ENCODE measurements at regions not wholly inside any gene's neighbourhood (a gene's known extent, or its start where the extent isn't known, plus 50 kb on each side); places are given as distances from the start of the nearest gene placed in this dataset.

DNA sequence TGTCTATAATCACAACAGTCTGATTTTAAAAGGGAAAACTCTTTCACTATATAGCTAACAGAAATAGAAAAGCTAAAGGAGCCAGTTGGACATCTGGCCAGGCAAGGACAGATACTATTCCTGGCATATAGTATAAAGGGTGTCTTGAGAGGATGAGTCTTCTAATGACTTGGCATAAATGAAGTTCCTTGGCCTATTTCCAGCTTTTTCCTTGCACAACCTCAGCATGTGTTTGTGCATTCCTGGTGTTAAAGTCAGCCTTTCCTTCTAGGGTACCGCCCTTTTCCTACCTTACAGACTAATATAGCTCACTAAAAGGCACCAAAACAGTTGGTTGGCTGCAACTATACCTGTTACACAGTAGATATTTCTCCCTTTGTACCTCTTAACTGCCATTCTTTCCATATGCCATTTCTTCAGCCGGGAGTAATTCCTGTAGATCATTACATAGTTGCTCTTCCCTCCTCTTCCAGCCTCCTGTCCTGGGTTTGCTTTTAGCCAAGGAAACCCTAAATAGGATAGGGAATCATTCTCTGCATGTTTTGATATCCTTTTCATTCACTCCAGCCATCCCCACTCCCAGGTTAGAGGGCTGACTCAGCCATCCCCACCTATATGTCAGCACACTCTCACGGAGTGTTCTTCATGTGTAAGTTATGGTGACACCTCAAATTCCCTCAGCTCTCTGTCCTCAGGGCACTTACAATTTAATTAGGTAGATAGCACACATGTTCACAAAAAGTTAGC is 102.1 kb upstream of the MDFIC start:
- Mint-ChIP-seq H3K4me3 (no peak overlapping the region), H3K27me3 (peaks cover 8% of the 10 kb centered on the region), H3K27ac (no peak overlapping the region), H3K4me1 (ENCODE audit: low read depth) (peaks cover 1% of the 10 kb centered on the region), H3K9me3 (no peaks in the 10 kb centered on the region), H3K36me3 (ENCODE audit: low read depth) (no peaks in the 10 kb centered on the region)
- CTCF ChIA-PET: no interaction called here
- DNase-seq (no peak), ATAC-seq (ENCODE audit: poor library complexity) (no peak)
- POLR2A ChIA-PET: no interaction called here
- no peaks in the 10 kb centered on the region for H3K36me3 ChIP-seq (ENCODE audit: insufficient read depth, low read length)
- H3K4me3 ChIP-seq (ENCODE audit: low read length): no peak overlapping the region
- H3K27ac ChIP-seq (ENCODE audit: low read depth in 1 of 2, low read length in 2 of 2): no peak overlapping the region
- no peaks in the 10 kb centered on the region for H3K4me1 ChIP-seq (ENCODE audit: insufficient read depth, low read length)
- H3K9me3 ChIP-seq (ENCODE audit: control insufficient read depth in 1 of 2, insufficient read depth in 1 of 2, low read length in 2 of 2): peaks cover 0 to 3% of the 10 kb centered on the region in 2 experiments
- TF ChIP-seq, protein P1, sequence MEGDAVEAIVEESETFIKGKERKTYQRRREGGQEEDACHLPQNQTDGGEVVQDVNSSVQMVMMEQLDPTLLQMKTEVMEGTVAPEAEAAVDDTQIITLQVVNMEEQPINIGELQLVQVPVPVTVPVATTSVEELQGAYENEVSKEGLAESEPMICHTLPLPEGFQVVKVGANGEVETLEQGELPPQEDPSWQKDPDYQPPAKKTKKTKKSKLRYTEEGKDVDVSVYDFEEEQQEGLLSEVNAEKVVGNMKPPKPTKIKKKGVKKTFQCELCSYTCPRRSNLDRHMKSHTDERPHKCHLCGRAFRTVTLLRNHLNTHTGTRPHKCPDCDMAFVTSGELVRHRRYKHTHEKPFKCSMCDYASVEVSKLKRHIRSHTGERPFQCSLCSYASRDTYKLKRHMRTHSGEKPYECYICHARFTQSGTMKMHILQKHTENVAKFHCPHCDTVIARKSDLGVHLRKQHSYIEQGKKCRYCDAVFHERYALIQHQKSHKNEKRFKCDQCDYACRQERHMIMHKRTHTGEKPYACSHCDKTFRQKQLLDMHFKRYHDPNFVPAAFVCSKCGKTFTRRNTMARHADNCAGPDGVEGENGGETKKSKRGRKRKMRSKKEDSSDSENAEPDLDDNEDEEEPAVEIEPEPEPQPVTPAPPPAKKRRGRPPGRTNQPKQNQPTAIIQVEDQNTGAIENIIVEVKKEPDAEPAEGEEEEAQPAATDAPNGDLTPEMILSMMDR (IDR thresholded peaks at IDR 0.05): no peak
- intact Hi-C loops (cut with DNase I, micrococcal nuclease): no loop called here
- no peaks in the 10 kb centered on the region for H3K27me3 ChIP-seq (ENCODE audit: control insufficient read depth in 1 of 2, insufficient read depth in 2 of 2, low read length in 2 of 2)

DNA sequence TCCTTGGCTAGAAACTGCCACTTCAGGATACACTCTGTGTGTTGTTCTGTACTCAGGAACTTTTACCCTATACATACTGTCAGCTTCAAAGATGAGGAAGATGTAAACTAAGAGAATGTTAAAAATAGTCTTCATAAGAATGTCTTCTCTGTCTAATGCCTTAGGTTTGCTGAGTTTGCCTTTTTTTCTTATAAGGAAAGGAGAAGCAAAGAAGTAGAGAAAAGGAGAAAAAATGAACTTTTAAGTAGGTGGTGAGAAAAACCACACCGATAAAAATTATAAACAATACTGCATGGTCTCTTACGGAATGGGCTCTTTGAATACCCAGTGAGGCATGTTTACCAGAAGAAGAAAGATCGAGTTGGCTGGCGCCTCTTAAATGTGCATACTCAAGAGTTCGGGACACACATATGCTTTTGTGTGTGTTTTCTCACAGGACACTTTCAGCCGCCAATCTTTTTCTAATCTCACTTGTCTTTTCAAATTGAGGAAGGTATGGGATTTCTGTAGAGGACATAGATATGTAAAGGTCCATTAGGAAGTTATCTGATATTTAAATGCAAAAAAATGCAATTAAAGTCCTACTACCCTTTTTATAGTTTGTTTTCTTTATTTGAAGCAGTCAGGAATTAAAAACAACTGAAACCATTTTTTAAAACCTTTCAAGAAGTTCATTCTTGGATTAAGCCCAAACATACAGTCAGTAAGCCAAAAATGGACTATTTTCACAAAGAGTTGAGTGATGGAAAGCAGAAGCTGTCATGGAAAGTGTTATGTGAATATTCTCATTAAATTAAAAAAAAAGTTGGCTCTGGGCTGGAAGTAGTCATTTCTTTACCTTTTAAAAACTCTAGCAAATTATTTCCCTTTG is 100.6 kb upstream of the MDFIC start:
- H3K27ac Mint-ChIP-seq: no peak overlapping the region
- peaks cover 2% of the 10 kb centered on the region for H3K9me3 Mint-ChIP-seq
- H3K4me1 Mint-ChIP-seq (ENCODE audit: low read depth): peaks cover 12% of the 10 kb centered on the region
- Histone ChIP-seq H3K4me1 (ENCODE audit: insufficient read depth, low read length) (no peaks in the 10 kb centered on the region), H3K27ac (ENCODE audit: low read depth in 1 of 2, low read length in 2 of 2) (no peak overlapping the region), H3K36me3 (ENCODE audit: insufficient read depth, low read length) (no peaks in the 10 kb centered on the region), H3K4me3 (ENCODE audit: low read length) (no peak overlapping the region), H3K9me3 (ENCODE audit: control insufficient read depth in 1 of 2, insufficient read depth in 1 of 2, low read length in 2 of 2) (peaks cover 0 to 3% of the 10 kb centered on the region in 2 experiments), H3K27me3 (ENCODE audit: control insufficient read depth in 1 of 2, insufficient read depth in 2 of 2, low read length in 2 of 2) (no peaks in the 10 kb centered on the region)
- ATAC-seq (ENCODE audit: poor library complexity): no peak
- TF ChIP-seq, protein P1 (IDR thresholded peaks at IDR 0.05): no peak
- CTCF ChIA-PET: interaction anchor here (0.6 kb wide), 1 partner anchor 93 kb away, joined by 3 read pairs; no protein-coding TSS in a partner anchor
- intact Hi-C loops (cut with DNase I, micrococcal nuclease): no loop called here
- peaks cover 8% of the 10 kb centered on the region for H3K27me3 Mint-ChIP-seq
- POLR2A ChIA-PET: interaction anchor here (0.7 kb wide), 1 partner anchor 16 kb away, joined by 4 read pairs; no protein-coding TSS in a partner anchor
- peaks cover 4% of the 10 kb centered on the region for H3K36me3 Mint-ChIP-seq (ENCODE audit: low read depth)
- DNase-seq: no peak
- H3K4me3 Mint-ChIP-seq: no peak overlapping the region

DNA sequence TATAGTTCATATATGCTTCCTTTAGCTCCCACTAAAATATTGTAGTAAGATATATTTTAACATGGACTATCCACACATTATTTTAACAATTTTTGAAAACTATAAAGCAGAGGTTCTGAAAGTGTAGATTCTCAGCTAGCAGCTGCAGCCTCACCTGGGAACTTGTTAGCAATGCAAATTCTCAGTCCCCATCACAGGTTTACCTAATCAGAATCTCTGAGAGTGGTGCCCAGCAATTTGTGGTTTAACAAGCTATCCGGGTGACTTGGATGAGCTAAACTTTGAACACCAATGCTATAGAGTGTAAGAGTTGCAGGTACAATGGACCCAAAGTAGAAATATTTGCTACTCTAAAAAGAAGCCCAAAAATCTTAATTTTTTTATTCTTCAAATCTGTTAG is 99.8 kb upstream of the MDFIC start:
- Mint-ChIP-seq H3K36me3 (ENCODE audit: low read depth) (peaks cover 4% of the 10 kb centered on the region), H3K27me3 (peaks cover 5% of the 10 kb centered on the region), H3K9me3 (peaks cover 2% of the 10 kb centered on the region), H3K4me1 (ENCODE audit: low read depth) (peaks cover 12% of the 10 kb centered on the region), H3K4me3 (no peak overlapping the region), H3K27ac (no peak overlapping the region)
- ChIA-PET CTCF (interaction anchor here (0.6 kb wide), 1 partner anchor 94 kb away, joined by 3 read pairs; no protein-coding TSS in a partner anchor), POLR2A (interaction anchor here (0.7 kb wide), 1 partner anchor 16 kb away, joined by 4 read pairs; no protein-coding TSS in a partner anchor)
- no peak for ATAC-seq (ENCODE audit: poor library complexity)
- Histone ChIP-seq H3K27me3 (ENCODE audit: control insufficient read depth in 1 of 2, insufficient read depth in 2 of 2, low read length in 2 of 2) (no peaks in the 10 kb centered on the region), H3K27ac (ENCODE audit: low read depth in 1 of 2, low read length in 2 of 2) (no peak overlapping the region), H3K9me3 (ENCODE audit: control insufficient read depth in 1 of 2, insufficient read depth in 1 of 2, low read length in 2 of 2) (peaks cover 3 to 5% of the 10 kb centered on the region in 2 experiments), H3K4me3 (ENCODE audit: low read length) (no peak overlapping the region), H3K36me3 (ENCODE audit: insufficient read depth, low read length) (no peaks in the 10 kb centered on the region), H3K4me1 (ENCODE audit: insufficient read depth, low read length) (no peaks in the 10 kb centered on the region)
- intact Hi-C loops (cut with DNase I, micrococcal nuclease): no loop called here
- TF ChIP-seq, protein P1 (IDR thresholded peaks at IDR 0.05): no peak
- DNase-seq: no peak

Data from CD4-positive, alpha-beta T cell (primary cell).